ENCODE measurements at regions not wholly inside any gene's neighbourhood (a gene's known extent, or its start where the extent isn't known, plus 50 kb on each side); places are given as distances from the start of the nearest gene placed in this dataset.

- no peaks in the 10 kb centered on the region for H3K36me3 Mint-ChIP-seq (ENCODE audit: low read depth)
- H3K9me3 Mint-ChIP-seq: no peaks in the 10 kb centered on the region
- H3K4me1 Mint-ChIP-seq (ENCODE audit: low read depth): no peaks in the 10 kb centered on the region
- CTCF ChIA-PET: no interaction called here
- no peak overlapping the region for H3K4me3 Mint-ChIP-seq
- no peak for DNase-seq
- intact Hi-C loops (cut with micrococcal nuclease): no loop called here
- no peak overlapping the region for H3K27ac Mint-ChIP-seq
- H3K27me3 Mint-ChIP-seq (ENCODE audit: low read depth): peaks cover 9% of the 10 kb centered on the region
These were observed 135.4 kb downstream of the EMX2 start for GRCh38 chr10:117677890-117678500.

DNA sequence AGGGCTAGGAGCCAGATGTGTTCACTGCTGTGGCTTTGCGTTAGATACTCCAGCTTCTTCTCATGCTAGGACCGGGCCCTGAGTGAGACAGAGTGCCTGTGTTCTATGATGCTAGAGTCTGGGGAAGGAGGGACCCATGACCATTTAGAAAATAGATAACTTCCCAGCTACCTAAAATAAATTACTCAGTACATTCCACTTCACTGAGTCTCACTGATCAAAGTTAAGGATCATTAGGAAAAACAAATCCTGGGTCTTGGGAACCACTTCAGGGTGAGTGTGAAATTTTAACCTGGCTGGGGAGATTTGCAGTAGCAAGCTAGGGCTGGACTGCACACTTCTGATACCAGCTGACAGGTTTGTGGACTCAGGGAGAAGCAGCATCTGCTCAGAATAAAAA, 138.1 kb downstream of the EMX2 start:
- intact Hi-C loops (cut with micrococcal nuclease): loop anchor here (10.0 kb wide), 1 partner anchor 136 kb away; the partner anchor contains the start of gene EMX2
- no peaks in the 10 kb centered on the region for H3K36me3 Mint-ChIP-seq (ENCODE audit: low read depth)
- no peak overlapping the region for H3K27ac Mint-ChIP-seq
- CTCF ChIA-PET: no interaction called here
- DNase-seq: no peak
- no peaks in the 10 kb centered on the region for H3K4me1 Mint-ChIP-seq (ENCODE audit: low read depth)
- no peak overlapping the region for H3K4me3 Mint-ChIP-seq
- peaks cover 14% of the 10 kb centered on the region for H3K27me3 Mint-ChIP-seq (ENCODE audit: low read depth)
- H3K9me3 Mint-ChIP-seq: no peaks in the 10 kb centered on the region

GRCh38 chr10:117681104-117681503, 138.6 kb downstream of the EMX2 start:
- H3K27me3 Mint-ChIP-seq (ENCODE audit: low read depth): peaks cover 19% of the 10 kb centered on the region
- no peaks in the 10 kb centered on the region for H3K9me3 Mint-ChIP-seq
- H3K36me3 Mint-ChIP-seq (ENCODE audit: low read depth): no peaks in the 10 kb centered on the region
- H3K4me1 Mint-ChIP-seq (ENCODE audit: low read depth): no peaks in the 10 kb centered on the region
- intact Hi-C loops (cut with micrococcal nuclease): loop anchor here (10.0 kb wide), 1 partner anchor 136 kb away; the partner anchor contains the start of gene EMX2
- no peak for DNase-seq
- H3K4me3 Mint-ChIP-seq: no peak overlapping the region
- CTCF ChIA-PET: no interaction called here
- no peak overlapping the region for H3K27ac Mint-ChIP-seq

DNA sequence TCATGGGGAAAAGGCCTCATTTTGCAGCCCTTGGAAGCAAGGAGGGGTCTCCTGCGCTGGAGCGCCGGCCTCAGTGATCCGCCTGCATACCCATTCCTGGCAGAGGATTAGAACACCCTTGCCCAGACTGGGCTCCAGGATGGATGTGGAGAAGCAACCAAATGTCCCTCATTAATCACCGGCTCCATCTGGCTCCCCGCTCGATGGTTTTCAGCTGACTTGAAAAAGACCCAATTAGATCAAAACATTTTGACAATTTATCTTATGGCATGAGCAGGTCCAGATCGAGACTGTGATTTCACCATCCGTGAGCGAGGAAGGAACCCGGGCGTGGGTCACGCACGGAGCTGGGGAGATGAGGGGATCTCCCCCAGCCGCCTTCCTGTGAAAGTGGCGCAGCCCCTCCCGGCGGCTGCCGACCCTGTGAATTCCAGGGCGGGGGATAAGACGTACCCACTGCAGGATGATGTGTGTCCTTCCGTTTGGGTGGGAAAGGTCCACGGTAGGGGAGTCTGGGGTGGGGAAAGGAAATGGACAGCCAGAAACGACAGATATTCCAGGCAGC, 141.6 kb downstream of the EMX2 start:
- no peak for DNase-seq
- no peaks in the 10 kb centered on the region for H3K4me1 Mint-ChIP-seq (ENCODE audit: low read depth)
- H3K4me3 Mint-ChIP-seq: no peak overlapping the region
- H3K27ac Mint-ChIP-seq: no peak overlapping the region
- H3K36me3 Mint-ChIP-seq (ENCODE audit: low read depth): no peaks in the 10 kb centered on the region
- H3K9me3 Mint-ChIP-seq: no peaks in the 10 kb centered on the region
- intact Hi-C loops (cut with micrococcal nuclease): loop anchor here (10.0 kb wide), 1 partner anchor 139 kb away; the partner anchor contains the start of gene EMX2
- CTCF ChIA-PET: no interaction called here
- peaks cover 9% of the 10 kb centered on the region for H3K27me3 Mint-ChIP-seq (ENCODE audit: low read depth)

DNA sequence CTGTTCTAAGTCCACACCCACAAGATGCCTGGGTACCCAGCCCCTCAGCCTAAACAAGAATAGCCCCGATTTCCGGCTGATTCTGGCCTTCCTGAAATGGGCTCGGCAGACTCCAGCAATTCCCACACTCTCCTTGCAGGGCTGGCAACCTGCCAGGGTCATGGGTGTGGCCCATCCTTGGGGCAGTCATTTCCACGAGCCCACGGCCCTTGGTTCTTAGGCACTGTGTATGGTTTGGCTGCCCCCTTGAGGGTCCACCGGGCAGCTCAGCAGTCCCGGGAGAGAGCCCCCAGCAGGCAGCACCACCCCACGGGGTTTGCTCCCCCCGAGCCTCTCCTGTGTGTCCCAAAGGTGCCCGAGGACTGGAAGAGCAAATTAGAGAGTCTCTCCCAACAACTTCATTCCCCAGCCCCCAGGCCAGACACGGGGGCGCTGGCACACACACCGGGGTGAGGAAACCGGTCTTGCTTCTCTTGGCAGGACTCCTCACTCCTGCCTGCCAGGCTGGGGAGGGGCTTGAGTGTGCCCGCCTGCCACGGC, 142.2 kb downstream of the EMX2 start:
- Mint-ChIP-seq H3K27ac (no peak overlapping the region), H3K27me3 (ENCODE audit: low read depth) (peaks cover 9% of the 10 kb centered on the region), H3K4me1 (ENCODE audit: low read depth) (no peaks in the 10 kb centered on the region), H3K36me3 (ENCODE audit: low read depth) (no peaks in the 10 kb centered on the region), H3K4me3 (no peak overlapping the region), H3K9me3 (no peaks in the 10 kb centered on the region)
- CTCF ChIA-PET: no interaction called here
- intact Hi-C loops (cut with micrococcal nuclease): loop anchor here (10.0 kb wide), 1 partner anchor 140 kb away; the partner anchor contains the start of gene EMX2
- no peak for DNase-seq

DNA sequence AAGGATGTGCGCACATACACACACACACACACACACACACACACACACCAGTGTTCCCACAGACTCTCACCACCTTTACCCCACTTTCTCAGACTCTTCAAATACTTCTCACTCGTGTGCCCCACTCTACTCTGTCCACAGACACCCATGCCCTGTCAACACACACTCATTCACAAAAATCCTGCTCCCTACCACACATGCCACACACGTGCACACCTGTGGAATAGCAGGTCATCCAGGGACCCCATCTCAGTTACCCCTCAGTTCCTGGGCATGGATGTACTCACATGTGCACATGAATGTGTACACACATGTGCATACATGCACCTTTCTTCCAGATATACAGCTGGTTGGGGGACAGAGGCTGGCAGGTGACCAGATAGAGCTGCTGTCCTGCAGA, 142.9 kb downstream of the EMX2 start:
- CTCF ChIA-PET: no interaction called here
- H3K27ac Mint-ChIP-seq: no peak overlapping the region

DNA sequence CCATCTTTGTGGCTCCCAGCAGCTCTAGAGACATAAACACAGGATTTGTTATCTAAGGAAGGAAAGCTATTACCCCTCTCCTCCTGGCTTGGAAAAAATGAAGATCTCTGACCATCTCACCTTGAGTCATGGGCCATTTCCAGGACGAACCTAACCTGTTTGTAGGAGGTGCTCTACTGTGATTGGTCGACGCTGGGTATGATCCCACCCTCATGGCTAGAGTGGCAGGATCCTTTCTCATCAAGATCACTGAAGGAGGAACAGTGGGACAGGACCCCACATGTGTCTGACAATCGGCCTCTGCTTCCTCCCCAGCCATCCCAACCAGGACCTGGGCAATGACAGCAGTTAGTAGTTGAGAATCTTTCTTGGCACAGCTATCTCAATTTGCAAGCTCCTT, 144.1 kb downstream of the EMX2 start:
- intact Hi-C loops (cut with micrococcal nuclease): loop anchor here (10.0 kb wide), 1 partner anchor 142 kb away; the partner anchor contains the start of gene EMX2
- no peak overlapping the region for H3K27ac Mint-ChIP-seq
- no peaks in the 10 kb centered on the region for H3K4me1 Mint-ChIP-seq (ENCODE audit: low read depth)
- no peak for DNase-seq
- no peaks in the 10 kb centered on the region for H3K36me3 Mint-ChIP-seq (ENCODE audit: low read depth)
- H3K27me3 Mint-ChIP-seq (ENCODE audit: low read depth): peaks cover 13% of the 10 kb centered on the region
- H3K4me3 Mint-ChIP-seq: no peak overlapping the region
- H3K9me3 Mint-ChIP-seq: no peaks in the 10 kb centered on the region
- CTCF ChIA-PET: no interaction called here

More for the DNA sequence above, 142.9 kb downstream of the EMX2 start:
- H3K9me3 Mint-ChIP-seq: no peaks in the 10 kb centered on the region
- H3K27me3 Mint-ChIP-seq (ENCODE audit: low read depth): peaks cover 9% of the 10 kb centered on the region
- H3K36me3 Mint-ChIP-seq (ENCODE audit: low read depth): no peaks in the 10 kb centered on the region
- intact Hi-C loops (cut with micrococcal nuclease): loop anchor here (10.0 kb wide), 1 partner anchor 141 kb away; the partner anchor contains the start of gene EMX2
- no peaks in the 10 kb centered on the region for H3K4me1 Mint-ChIP-seq (ENCODE audit: low read depth)
- no peak for DNase-seq
- H3K4me3 Mint-ChIP-seq: no peak overlapping the region

DNA sequence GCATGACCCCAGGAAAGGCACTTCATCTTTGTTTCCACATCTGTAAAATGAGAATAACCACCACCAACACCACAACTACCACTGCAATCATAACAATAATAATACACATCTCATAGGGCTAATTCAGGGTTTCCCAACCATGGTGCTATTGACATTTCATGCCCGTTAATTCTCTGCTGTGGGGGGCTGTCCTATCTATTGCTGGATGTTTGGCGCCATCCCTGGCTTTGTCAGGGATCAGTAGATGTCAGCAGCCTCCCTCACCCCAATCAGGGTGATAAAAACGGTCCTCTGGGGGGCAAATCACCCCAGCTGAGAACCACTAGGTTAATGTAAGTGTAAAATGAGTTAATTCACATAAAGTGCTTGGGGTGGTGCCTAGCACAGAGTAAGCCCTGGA, 145.8 kb downstream of the EMX2 start:
- H3K27ac Mint-ChIP-seq: no peak overlapping the region
- no peaks in the 10 kb centered on the region for H3K9me3 Mint-ChIP-seq
- no peaks in the 10 kb centered on the region for H3K4me1 Mint-ChIP-seq (ENCODE audit: low read depth)
- no peak for DNase-seq
- H3K36me3 Mint-ChIP-seq (ENCODE audit: low read depth): no peaks in the 10 kb centered on the region
- H3K27me3 Mint-ChIP-seq (ENCODE audit: low read depth): peaks cover 15% of the 10 kb centered on the region
- CTCF ChIA-PET: no interaction called here
- intact Hi-C loops (cut with micrococcal nuclease): loop anchor here (10.0 kb wide), 1 partner anchor 144 kb away; the partner anchor contains the start of gene EMX2
- no peak overlapping the region for H3K4me3 Mint-ChIP-seq

GRCh38 chr10:117689566-117689965, 147.0 kb downstream of the EMX2 start:
- intact Hi-C loops (cut with micrococcal nuclease): loop anchor here (10.0 kb wide), 1 partner anchor 145 kb away; the partner anchor contains the start of gene EMX2
- DNase-seq: no peak
- Mint-ChIP-seq H3K4me1 (ENCODE audit: low read depth) (no peaks in the 10 kb centered on the region), H3K36me3 (ENCODE audit: low read depth) (no peaks in the 10 kb centered on the region), H3K4me3 (no peak overlapping the region), H3K27me3 (ENCODE audit: low read depth) (peaks cover 16% of the 10 kb centered on the region), H3K9me3 (no peaks in the 10 kb centered on the region), H3K27ac (no peak overlapping the region)
- CTCF ChIA-PET: no interaction called here

DNA sequence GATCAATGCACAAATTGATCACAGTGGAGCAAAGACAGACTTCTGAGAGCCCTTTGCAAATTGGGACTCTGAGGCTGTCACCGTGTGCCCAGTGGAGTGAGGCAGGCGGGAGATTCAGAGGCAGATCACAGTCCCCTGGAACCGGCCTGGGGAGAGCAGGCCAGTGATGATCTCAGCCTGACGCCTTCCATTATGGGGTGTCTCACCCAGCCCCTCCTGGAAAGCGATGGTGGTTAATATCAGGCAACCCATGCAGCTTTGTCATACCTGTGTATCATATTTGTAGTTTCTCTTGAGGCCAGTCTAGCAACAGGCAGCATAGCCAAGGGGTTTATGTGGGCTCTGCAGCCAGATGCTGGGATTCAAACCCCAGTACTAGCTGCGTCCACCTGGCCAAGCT, 147.8 kb downstream of the EMX2 start:
- no peak for DNase-seq
- intact Hi-C loops (cut with micrococcal nuclease): no loop called here
- peaks cover 13% of the 10 kb centered on the region for H3K27me3 Mint-ChIP-seq (ENCODE audit: low read depth)
- no peaks in the 10 kb centered on the region for H3K4me1 Mint-ChIP-seq (ENCODE audit: low read depth)
- no peak overlapping the region for H3K4me3 Mint-ChIP-seq
- CTCF ChIA-PET: no interaction called here
- H3K27ac Mint-ChIP-seq: no peak overlapping the region
- H3K36me3 Mint-ChIP-seq (ENCODE audit: low read depth): no peaks in the 10 kb centered on the region
- no peaks in the 10 kb centered on the region for H3K9me3 Mint-ChIP-seq

DNA sequence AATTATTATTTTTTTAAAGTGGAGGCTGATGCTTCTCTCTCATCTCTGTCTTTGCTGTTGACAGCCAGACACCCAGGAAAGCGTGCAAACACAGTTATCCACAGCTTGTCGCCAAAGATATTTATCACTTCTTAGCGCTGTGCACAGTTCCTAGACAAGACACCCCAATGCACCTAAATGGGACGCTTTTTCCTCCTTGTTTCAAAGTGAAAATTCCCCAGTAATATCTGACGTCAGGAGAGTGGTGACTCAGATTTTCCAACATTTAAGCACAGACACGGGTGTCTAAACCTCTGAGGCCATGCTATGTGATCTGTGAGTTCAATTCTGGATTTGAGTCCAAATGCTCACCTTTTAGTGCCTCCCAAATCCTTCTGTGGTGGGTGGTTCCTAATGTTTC, 151.6 kb downstream of the EMX2 start:
- DNase-seq: no peak
- Mint-ChIP-seq H3K9me3 (no peaks in the 10 kb centered on the region), H3K4me3 (no peak overlapping the region), H3K4me1 (ENCODE audit: low read depth) (no peaks in the 10 kb centered on the region), H3K27me3 (ENCODE audit: low read depth) (peaks cover 7% of the 10 kb centered on the region), H3K27ac (no peak overlapping the region), H3K36me3 (ENCODE audit: low read depth) (no peaks in the 10 kb centered on the region)
- intact Hi-C loops (cut with micrococcal nuclease): no loop called here
- CTCF ChIA-PET: no interaction called here

DNA sequence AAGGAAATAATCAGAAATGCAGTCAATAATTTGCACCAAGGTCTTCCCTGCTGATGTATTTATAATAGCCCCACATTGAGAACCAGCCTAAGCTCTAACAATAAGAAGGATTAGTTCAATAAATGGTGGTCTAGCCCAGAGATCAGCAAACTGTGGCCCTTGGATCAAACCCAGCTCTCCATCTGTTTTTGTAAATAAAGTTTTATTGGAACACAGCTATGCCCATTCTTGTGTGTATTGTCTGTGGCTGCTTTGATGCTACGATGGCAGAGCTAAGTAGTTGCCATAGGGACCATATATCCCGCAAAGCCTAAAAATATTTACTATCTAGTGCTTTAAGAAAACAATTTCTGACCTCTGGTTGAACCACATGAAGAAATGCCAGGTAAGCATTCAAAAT, 154.9 kb downstream of the EMX2 start:
- Mint-ChIP-seq H3K4me1 (ENCODE audit: low read depth) (no peaks in the 10 kb centered on the region), H3K27ac (no peak overlapping the region), H3K4me3 (no peak overlapping the region), H3K9me3 (no peaks in the 10 kb centered on the region), H3K27me3 (ENCODE audit: low read depth) (peaks cover 7% of the 10 kb centered on the region), H3K36me3 (ENCODE audit: low read depth) (no peaks in the 10 kb centered on the region)
- CTCF ChIA-PET: no interaction called here
- no peak for DNase-seq
- intact Hi-C loops (cut with micrococcal nuclease): no loop called here

- no peaks in the 10 kb centered on the region for H3K9me3 Mint-ChIP-seq
These were observed 156.3 kb downstream of the EMX2 start for GRCh38 chr10:117698809-117699208.

More at GRCh38 chr10:117698809-117699208, 156.3 kb downstream of the EMX2 start:
- H3K4me3 Mint-ChIP-seq: no peak overlapping the region
- H3K36me3 Mint-ChIP-seq (ENCODE audit: low read depth): no peaks in the 10 kb centered on the region
- H3K27ac Mint-ChIP-seq: no peak overlapping the region
- peaks cover 4% of the 10 kb centered on the region for H3K27me3 Mint-ChIP-seq (ENCODE audit: low read depth)
- H3K4me1 Mint-ChIP-seq (ENCODE audit: low read depth): no peaks in the 10 kb centered on the region
- intact Hi-C loops (cut with micrococcal nuclease): no loop called here
- DNase-seq: no peak
- CTCF ChIA-PET: no interaction called here
